ENCODE measurements at regions not wholly inside any gene's neighbourhood (a gene's known extent, or its start where the extent isn't known, plus 50 kb on each side); places are given as distances from the start of the nearest gene placed in this dataset.

GRCh38 chr2:82120115-82120514, 1815.6 kb upstream of the LRRTM1 start:
- TF ChIP-seq E2F4 (IDR thresholded peaks at IDR 0.05; ENCODE audit: low read depth, low read length) (no peak), POLR2AphosphoS5 (IDR thresholded peaks at IDR 0.05; ENCODE audit: low read length) (no peak), CTCF (IDR thresholded peaks at IDR 0.05 in 2 of 3, conservative IDR thresholded peaks at IDR 0.05 in 1 of 3; ENCODE audit: control insufficient read depth in 2 of 3, extremely low read depth in 1 of 3, insufficient read depth in 1 of 3, low read depth in 3 of 3, low read length in 3 of 3) (no peak), POLR2A (IDR thresholded peaks at IDR 0.05; ENCODE audit: low read depth, low read length) (no peak), TCF12 (IDR thresholded peaks at IDR 0.05; ENCODE audit: low read depth, low read length) (no peak)
